GM21447 (cell line): ENCODE measurements at regions not wholly inside any gene's neighbourhood (a gene's known extent, or its start where the extent isn't known, plus 50 kb on each side); places are given as distances from the start of the nearest gene placed in this dataset.

Experiments used
- ATAC-seq: cut with Tn5 transposase; IDR thresholded peaks from one replicate; pipeline ENCODE4 v1.9.1; 2021; ENCODE audit not compliant: unreplicated experiment

DNA sequence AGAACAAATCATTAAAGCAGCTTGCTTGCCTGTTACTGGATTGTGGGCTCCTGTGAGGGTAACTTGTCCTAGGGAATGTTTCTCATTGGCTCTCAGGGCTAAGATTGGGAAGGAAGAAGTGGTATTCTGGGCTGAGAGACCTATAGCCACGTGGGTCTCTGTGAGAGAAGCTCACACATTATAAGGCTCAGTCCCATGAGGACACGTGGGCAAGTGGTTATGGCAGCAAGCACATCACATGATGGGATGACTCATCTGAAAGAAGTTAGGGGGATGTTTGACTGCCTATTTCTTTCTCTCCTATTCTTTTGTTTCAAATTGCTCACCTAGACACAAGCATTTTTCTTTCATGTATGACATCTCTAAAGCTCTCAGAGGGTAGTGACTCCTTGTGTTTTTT is 418.0 kb upstream of the ST6GAL2 start:
- ATAC-seq: no peak

DNA sequence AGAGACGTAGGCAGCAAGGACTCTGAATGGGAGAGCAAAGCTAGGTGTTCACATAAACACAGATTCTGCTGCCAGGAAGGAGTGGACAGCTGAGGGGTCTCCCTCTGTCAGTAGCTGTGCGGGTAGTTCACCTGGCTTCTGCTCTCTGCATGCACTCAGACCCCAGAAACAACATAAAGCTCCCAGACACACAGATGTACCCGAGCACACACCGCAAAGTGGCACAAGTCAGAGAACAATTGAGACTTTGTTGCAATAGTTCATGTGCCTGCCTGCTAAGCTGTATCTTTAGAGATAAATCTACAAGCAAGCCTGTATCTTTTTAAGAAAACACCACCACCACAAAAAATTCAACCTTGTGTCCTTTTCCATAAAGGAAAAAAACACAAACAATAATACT is 420.0 kb upstream of the ST6GAL2 start:
- ATAC-seq: no peak

DNA sequence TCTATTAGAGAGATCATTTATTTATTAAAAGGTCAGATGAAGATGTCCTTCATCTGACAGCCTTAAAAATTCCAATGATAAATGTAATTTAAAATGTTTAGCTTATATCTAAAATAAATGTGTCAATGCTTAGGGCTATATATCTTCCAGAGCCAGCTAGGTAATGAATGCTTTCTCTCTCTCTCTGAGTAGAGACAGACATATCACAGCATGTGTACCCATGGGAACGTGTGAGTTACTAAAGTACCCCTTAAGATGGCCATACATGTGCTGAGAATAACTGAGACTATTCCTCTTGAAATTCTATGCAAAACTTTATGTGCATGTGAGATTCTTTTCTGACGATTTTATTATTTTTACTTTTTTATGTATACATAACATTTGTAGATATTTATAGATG is 420.9 kb upstream of the ST6GAL2 start:
- ATAC-seq: no peak

DNA sequence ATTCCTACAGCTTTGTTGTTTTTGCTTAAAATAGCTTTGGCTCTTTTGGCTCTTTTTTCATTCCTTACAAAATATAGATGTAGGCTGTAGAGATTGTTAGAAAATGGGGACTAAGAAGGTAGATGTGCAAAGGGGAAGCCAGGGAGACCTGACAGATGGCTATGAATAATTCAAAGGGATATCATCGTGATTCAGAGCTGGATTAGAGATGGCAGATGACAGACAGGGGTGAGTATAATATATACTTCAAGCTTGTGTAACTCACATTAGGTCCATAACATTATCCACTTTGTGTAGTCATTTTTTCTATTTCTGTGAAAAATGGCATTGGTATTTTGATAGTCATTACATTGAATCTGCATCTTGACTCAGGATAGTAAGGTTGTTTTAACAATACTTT is 422.9 kb upstream of the ST6GAL2 start:
- no peak for ATAC-seq

DNA sequence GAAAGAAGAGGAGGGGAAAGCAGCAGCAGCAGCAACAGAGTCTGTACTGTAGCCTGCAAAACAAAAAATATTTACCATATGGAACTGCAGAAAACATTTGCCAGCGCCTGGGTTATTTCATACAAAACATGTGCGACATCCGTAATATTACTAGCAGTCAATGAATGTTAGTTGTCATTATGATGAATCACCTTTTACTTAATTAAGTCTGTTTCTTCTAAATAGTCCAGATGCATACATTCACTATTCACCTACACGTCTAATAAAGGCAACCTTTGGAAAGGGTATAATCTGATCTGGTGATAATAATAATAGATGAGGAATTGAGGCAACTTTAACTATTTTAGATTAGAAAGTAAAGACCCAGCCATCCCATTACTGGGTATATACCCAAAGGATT is 426.3 kb upstream of the ST6GAL2 start:
- ATAC-seq: no peak

DNA sequence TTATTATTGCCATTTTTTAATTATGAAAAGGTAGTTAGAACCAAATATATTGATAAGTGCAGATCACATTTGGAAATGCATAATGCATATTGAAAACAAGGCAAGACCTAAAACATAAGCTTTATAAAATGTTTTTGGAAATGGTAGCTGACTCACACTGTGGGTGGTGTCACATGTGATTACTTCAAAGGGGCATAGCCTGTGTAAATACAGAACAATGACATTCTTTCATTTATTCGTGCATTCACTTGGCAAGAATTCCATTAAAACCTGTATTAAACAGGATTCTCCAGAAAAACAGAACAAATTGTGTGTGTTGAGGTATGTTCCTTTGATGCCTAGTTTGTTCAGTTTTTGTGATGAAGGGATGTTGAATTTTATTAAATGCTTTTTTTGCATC is 427.3 kb upstream of the ST6GAL2 start:
- no peak for ATAC-seq

DNA sequence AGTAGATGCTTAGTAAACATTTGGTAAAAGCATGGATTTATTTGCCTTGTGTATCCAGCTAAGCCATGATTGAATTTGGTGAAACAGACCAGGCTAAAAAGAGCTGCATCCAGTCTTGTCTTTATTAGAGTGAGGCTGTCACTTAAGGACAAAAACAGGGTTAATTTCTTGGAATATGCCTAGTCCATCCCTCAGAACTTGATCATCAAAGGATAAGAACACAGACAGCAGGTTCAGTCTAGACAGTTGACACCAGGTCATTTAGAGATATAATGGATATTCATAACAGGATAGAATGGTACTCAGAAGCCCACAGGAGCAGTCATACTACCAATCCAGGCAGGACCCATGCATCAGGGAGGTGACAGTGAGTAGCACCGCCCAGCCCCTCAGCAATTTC is 434.9 kb upstream of the ST6GAL2 start:
- ATAC-seq: no peak

DNA sequence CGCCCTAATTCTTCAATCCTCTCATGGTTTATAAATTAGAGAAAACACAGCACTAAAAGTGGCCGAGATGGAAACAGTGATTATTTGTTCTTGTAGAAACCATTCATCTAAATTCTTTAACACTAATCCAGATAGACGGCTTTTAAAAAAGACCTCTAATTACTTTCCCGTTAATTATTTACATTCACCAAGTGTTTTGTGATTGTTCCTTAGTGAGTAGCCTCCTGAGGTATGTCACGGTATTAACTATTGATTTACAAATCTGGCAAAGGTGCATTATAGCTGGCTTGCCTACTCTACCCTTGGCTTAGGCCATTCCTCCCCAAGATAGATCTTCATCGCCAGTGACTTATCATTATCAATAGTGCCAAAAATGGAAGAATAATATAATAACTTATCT is 436.4 kb upstream of the ST6GAL2 start:
- no peak for ATAC-seq

DNA sequence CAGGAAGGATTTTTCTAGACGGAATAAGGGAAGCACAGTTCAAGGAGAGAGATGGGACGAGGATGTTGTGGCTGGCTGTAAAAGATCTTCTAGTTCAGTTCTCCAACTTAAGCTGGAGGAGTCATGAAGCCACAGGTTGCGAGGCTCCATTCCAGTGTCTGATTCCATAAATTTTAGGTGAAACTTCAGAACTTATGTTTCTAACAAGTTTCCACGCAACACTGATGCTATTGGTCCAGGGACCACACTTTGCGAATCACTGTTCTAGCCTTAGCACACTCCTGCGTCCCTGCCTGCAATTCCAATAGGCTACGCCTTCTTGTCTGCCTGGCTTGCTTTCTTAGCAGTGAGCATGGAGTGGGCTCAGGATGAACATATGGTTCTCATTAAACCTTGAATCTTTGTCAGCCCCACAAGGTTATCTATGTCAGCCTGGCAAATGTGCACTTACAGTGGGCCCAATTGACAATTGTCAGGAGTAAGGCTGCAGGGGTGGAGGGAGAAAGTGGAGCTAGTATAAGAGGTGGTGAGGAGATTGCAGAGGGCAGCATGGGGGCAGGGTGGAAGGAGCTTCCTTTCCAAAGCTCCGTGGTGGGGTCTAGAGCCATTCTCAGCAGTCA is 438.1 kb upstream of the ST6GAL2 start:
- ATAC-seq: no peak

DNA sequence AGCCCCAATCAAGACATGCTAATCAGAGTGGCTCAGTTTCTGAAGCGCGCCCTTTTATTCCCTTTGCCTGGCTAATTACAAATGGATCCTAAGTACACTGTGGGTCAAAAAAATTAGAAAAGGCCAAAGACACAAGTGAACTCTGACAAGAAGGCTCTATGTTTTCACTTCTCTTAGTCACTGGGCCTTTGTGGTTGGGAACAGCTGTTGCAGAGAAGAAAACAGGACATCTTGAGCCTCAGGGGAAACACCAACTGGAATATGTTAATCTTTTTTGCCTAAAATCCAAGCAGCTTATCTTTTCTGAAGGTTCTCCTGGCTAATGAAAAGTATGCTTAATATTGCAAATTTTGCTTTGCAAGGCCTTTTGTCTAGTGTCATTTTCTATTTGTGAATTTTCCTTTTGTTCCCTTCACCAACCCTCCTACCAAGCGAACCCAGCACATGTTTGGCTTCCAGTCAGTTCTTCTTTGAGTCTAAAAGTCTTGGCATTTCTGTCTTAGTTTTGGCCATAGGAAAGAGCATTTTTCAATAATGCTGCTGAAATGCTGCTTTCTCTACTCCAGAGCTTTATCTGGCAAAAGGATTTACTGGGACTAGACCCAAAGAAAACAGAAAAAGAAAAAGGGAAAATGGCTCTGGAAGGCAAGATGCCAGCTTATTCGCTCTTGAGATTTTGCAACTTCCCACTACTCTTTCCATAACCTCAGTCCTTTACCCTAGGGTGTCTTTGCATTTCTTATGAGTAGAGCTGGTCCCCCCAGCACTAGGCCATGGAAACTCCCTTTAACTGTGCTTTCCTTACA is 440.2 kb upstream of the ST6GAL2 start:
- ATAC-seq: no peak

DNA sequence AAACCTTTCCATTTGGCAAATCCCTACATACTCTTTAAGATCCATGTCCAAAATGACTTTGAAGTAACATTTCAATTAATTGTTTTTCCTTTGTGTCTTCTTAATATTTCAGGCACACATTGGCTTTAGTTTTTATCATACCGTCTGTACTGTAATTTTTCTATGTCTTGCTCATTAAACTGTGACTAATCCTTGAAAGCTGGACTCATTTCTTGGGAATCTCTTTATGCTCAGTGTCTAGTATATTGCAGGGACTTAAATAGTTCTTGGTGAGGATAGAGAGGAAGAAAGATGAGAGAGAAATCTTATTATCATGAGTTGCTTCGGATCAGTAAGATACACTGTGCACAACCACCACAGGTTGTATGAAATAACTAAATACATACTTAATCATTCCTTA is 448.3 kb upstream of the ST6GAL2 start:
- ATAC-seq: no peak

DNA sequence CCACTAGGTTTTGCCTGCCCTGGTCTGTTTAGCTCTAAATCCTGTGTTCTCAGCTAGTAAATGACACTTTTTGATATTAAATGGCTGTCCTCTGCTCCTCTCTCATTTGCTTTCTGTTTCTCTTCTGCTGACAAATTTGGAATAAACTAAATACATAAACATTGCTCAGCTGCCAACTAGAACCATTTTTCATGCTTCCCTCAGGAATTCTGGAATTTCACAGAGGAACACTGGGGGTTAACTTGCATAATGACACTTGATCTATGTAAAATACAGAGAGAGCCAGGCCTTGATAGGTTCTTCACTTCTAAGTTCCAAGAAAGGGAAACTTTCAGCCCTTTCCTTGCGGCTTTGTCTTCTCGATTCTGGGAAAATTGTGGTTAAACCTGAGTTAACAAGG is 450.6 kb upstream of the ST6GAL2 start:
- ATAC-seq: no peak

DNA sequence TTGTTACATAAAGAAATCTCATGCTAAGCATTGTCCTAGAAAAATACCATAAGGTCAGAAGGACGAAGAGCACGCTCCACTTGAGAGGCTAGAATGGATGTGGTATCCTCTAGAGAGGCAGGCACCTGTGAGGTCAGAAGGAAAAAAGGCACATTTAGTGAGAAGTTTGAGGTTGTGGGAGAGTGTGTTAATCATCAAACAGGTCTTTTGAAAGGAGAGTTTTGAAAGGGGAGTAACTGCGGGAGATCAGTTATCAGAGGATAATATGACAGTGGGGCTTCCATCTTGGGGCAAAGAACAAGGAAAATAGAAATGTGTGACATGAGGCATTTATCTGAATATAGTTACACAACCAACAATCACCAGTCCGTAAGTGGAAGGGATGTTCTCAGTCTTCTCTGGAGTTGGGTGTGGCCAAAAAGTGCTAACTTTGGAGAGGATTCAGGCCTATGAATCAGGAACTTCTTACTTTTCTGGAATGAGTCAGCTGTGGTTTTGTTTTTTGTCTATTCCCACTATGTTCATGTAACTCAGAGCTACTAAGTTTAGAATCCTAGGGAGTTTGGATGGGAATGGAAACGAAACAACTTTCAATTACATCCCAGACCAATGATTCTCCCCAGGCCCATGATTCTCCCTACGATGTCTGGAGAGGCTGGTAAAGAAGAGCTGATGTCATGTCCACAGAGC is 451.4 kb upstream of the ST6GAL2 start:
- ATAC-seq: no peak

DNA sequence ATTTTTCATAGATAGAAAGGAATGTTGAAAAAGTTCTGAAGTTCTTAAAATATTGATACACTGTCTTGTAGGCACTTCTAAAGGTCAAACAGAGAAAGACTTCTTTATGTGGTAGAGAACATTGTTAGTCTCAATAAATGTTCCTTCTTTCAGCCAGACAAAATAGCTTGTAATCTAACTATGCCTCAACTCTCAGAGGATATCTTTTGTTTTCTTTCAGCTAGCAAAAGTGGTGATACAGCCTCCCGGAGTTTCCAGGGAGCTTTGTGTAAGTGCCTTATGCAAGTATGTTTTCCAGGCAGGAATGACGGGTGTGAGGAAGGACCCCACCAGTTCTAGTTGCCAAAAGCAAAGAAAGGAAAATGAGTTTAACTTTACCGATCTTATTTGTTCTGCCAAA is 452.1 kb upstream of the ST6GAL2 start:
- ATAC-seq: no peak

DNA sequence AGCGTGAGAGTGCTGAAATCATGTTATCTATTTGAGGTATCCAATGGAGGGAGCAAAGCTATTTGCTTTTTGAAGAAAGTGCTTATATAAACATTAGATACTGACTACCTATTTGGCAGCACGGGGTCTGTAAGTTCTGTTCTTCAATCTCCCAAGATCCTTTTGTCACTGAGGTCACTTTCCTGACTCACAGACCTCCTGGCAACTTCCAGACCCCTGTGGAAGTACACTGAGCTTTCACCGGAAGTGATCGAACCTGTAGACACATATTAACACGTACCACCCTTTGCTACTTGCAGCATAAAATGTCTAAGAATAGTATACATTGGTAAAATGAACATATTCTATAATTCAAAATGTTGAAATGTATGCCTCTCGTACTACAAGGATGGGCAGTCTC is 452.6 kb upstream of the ST6GAL2 start:
- no peak for ATAC-seq

DNA sequence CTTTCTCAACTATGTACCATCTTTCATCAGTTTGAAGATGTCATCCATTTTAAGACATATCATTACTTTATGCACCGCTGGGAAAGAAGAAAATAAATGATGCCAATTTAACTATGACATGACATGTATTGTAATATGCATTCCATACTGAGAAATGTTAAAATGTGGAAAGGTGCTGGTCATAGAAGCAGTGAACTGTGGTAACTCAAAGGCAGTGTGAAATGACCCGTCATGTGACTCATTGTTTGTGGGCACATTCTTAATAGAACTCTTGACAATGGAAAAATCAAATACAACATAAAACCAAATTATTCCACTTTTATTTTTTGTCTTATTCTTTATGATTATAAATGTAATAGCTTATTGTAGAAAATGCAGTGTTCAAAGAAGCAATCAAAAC is 455.0 kb upstream of the ST6GAL2 start:
- ATAC-seq: no peak

DNA sequence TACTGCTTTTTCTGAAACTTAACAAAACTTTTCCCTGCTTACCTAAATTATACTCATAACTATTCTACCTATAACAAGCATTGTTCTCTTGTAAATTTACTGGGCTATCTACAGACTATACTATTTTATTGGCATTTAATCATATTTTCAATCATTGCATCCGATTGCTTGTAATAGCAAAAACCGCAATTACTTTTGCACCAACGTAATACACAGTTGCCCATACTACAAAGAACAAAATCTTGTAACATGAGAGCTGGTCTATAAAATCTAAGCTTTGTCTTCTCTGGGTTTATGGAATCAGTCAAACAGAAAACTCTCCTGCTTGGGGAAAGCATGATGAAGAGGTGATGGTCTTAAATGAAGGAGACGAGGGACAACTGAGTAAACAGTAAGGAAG is 463.4 kb upstream of the ST6GAL2 start:
- ATAC-seq: no peak

DNA sequence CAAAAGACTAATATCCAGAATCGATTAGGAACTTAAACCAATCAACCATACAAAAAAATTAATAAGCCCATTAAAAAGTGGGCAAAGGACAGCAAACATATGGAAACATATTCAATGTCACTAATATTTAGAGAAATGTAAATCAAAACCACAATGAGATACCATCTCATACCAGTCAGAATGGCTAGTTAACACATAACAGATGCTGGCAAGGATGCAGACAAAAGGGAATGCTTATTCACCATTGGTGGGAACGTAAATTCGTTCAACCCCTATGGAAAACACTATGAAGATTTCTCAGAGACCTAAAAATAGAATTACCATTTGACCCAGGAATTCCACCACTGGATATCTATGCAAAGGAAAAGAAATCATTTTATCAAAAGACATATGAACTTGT is 468.2 kb upstream of the ST6GAL2 start:
- no peak for ATAC-seq

DNA sequence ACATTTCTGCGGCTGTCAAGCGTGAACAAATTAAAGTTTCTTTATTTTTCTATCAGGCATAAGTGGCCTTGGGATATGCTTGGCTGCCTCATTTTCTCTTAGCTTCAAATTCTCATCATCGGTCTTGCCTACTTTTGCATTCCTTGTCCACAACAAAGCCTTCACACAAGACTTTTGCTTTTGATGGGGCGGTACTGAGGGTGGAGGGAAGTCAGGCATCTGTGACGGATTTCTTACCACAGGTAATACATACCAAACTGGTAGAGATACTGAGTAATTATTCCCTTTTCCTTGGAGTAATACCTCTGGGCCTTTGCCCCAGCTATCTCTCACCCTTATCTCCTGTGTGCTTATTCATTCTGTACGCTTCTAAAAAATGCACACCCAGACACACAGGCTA is 468.3 kb upstream of the RGPD4 start:
- ATAC-seq: no peak

DNA sequence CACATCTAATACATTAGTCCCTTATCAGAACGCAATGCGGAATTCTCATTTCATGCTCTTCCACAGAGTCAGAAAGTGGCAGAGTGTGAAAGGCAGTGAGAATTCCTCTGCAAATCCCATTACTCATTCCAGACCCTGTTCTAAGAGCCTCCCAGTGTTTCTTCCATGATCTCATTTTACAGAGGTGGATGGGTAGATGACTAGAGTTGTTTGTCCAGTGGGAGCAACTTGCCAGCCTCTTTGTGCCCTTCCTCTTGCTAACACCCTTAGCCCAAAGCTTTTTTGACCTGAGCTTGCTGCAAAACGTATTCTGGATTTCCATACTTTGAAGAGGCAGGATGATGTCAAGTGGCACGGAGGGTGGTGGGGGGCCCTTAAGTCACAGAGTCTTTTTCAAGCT is 467.7 kb upstream of the RGPD4 start:
- no peak for ATAC-seq

DNA sequence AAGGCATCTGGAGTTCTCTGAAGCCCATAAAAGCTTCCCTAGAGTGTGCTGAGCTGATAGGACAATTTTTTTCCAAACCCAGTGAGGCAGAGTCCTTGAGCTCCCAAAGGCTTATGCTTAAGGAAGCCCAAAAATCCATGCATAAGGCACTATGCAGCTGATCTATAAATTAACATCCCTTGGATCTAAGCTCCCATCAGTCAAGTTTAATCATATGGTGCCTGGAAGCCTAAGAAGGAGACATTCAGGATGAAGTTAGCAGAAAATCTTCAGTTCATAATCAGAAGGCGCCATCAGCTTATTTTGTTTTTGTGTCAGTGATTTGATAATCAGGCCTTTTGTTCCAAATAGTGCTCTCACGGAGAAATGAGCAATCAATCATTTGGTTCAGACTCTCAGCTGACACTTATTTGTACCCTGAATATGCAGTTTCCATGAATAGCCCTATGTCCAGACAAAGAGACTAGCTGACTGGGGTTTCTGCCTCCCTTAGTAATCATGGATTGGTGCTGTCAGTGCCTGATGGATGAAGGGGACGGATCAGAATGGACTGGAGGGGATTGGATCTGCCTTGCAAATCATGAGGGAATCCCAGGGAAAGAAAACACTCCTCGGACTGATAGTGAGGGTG is 464.8 kb upstream of the RGPD4 start:
- no peak for ATAC-seq

DNA sequence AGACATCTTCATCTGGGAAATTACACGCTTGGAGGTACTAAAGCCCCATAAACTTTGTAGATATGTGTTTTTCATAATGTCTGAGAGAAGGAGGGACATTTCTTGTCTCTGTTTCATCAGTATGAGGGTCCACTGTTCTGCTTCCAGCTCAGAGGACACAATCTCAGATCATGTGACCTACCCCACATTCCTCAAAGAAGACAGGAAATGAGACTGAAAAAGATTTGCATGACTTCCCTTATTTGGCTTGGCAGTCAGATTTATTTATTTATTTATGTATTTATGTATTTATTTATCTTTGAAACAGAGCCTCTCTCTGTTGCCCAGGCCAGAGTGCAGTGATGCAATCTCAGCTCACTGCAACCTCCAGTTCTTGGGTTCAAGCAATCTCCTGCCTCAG is 463.7 kb upstream of the RGPD4 start:
- no peak for ATAC-seq
